COR-L47 (cell line): ENCODE measurements at regions not wholly inside any gene's neighbourhood (a gene's known extent, or its start where the extent isn't known, plus 50 kb on each side); places are given as distances from the start of the nearest gene placed in this dataset.

Experiments
- DNase-seq: peaks from one replicate; lab custom pipeline; 2025; lab: John Stamatoyannopoulos, UW

- no peak for DNase-seq
Measured at GRCh38 chr13:47337781-47338507, 441.1 kb upstream of the HTR2A start.

DNA sequence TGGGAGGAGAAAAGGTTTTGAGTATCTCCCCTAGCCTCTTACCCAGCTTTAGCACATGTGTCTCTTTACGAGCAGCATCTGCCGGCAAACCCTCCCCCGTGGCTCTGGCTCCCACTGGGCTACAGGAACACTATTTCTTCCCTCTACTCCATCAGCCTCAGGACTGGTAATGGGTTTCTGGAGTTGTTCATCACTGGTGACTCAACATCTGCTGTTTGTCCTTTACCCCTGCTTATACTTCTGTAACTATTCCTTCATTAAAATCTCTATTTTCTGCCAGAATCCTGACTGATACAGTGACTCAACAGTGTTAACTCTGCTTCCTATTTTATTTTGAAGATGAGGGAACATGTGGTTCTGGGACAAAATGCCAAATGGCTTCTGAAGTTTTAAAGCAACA, 437.3 kb upstream of the HTR2A start:
- no peak for DNase-seq

DNA sequence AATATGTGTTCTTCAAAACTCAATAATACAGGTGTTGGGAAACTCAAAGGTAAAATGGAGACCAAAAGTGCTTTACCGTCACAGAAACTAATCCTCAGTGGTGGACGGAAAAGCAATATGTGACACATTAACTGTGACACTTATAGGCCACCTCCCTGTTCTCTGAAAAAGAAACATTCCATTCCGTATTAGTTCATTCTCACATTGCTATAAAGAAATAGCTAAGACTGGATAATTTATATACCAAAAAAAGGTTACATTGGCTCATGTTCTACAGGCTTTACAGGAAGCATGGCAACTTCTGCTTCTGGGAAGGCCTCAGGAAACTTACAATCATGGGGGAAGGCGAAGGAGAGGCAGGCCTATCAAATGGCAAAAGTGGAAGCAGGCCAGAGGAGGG, 435.3 kb upstream of the HTR2A start:
- DNase-seq = no peak

DNA sequence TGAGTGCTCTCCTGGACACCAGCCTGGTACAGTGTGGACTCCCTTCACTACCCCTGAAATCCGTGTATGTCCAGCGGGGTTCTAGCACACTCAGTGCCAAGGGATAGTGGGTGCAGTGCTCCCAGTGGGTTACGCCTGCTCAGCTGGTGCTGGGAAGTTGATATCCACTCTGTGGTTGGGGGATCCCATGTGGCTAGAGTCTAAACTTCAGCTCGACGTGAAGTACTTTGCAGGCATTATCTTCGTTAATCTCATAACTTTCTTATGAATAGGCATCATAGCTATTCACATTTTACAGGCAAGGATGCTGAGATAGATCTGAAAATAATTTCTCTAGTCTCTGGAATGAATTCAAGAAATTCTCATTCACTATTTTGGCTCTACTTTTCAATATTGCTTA, 433.2 kb upstream of the HTR2A start:
- DNase-seq = no peak

GRCh38 chr13:47327861-47328260, 431.0 kb upstream of the HTR2A start:
- no peak for DNase-seq

- DNase-seq = no peak
Measured at GRCh38 chr13:47326061-47326460, 429.2 kb upstream of the HTR2A start.

- no peak for DNase-seq
Measured at GRCh38 chr13:47317356-47317755, 420.5 kb upstream of the HTR2A start.

DNA sequence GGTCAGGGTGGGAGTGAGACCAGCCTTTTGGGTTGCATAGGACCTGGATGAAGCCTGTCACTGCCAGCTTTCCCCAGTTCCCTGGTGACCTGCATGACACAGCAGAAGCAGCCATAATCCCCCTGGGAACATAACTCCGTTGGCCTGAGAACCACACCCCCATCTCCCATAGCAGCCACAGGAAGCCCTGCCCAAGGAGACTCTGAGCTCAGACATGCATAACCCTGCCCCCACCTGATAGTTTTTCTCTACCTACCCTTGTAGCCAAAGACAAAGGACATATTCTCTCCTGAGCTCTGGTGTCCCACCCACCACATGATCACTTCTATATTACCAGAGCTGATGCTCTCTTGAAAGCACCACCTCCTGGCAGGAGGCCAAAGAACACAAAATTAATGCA, 413.5 kb upstream of the HTR2A start:
- DNase-seq = no peak

GRCh38 chr13:47306991-47307390, 410.1 kb upstream of the HTR2A start:
- DNase-seq = no peak

- no peak for DNase-seq
Measured at GRCh38 chr13:47303626-47304025, 406.8 kb upstream of the HTR2A start.

DNA sequence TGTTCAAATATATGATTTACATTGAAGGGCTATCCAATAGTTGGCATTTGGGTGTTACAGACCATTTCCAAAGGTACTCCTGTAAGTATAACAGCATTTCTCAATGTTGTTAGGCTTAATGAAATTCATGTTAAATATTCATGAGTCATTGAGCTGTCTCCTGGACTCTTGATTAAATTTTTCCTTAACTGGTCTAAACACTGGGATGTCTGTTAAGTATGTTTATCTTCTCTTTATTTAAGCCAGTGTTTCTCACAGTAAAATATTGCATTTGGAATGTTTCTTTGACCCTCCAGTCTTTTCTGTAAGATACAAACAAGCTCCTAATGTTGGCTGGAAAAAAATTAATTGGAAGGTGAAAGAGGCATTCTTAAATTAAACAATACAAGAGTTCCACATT, 402.5 kb upstream of the HTR2A start:
- DNase-seq = no peak

- DNase-seq = no peak
Measured at GRCh38 chr13:47298506-47298905, 401.7 kb upstream of the HTR2A start.

DNA sequence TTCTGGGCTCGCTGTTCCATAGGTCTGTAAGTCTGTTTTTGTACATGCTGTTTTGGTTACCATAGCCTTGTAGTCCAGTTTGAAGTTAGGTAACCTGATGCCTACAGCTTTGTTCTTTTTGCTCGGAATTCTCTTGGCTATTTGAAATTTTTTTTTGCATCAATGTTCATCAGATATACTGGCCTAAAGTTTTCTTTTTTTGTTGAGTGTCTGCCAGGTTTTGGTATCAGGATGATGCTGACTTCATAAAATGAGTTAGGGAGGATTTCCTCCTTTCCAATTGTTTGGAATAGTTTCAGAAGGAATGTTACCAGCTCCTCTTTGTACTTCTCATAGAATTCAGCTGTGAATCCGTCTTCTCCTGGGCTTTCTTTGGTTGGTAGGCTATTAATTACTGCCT, 397.8 kb upstream of the HTR2A start:
- DNase-seq = no peak

DNA sequence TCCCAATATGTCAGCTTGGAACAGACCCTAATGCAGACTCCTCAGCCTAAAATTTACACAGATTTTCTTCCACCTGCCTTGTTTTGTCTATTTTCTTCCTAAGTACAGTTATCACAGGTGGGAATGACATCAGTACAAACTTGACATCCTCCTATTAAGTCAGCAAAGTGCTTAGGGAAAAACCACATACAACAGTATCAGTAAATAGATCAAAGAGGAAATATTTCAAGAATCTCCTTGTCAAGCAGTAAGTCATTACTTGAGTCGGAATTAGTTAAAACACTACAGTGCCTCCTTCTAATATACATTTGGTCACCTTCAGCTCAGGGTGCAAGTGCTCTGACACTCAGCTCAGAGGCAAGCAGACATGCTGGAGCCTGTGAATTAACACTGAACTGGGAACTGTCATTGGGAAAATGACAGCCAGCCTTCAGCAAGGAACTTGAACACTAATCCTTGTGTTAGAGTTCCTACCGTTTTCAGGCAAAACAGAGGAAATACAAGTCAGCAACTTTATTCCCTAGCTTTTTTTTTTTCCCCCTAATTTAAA, 394.3 kb upstream of the HTR2A start:
- DNase-seq = no peak

- no peak for DNase-seq
Measured at GRCh38 chr13:47289567-47289966, 392.7 kb upstream of the HTR2A start.

- DNase-seq = no peak
Measured at GRCh38 chr13:47288546-47288945, 391.7 kb upstream of the HTR2A start.

DNA sequence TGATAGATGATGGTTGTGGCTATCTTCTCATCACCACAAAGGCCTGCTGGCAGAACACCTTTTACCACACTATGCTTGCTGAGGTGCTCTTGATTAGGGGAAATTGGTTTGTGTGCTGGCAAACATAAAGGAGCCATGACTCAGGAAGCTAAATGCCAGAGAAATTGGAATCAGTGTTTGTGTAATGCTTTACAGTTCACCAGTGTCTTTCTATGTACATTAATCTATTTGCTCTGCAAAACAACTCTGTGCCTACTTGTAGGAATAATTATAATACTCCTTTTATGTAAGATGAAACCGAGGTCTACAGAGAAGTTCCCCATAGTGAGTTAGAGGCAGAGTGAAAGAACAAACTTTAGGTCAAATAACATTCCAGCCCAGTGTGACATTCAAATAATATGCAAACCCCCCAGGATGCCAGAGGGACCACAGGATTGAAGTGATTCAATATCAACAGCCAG, 390.5 kb upstream of the HTR2A start:
- DNase-seq = no peak

DNA sequence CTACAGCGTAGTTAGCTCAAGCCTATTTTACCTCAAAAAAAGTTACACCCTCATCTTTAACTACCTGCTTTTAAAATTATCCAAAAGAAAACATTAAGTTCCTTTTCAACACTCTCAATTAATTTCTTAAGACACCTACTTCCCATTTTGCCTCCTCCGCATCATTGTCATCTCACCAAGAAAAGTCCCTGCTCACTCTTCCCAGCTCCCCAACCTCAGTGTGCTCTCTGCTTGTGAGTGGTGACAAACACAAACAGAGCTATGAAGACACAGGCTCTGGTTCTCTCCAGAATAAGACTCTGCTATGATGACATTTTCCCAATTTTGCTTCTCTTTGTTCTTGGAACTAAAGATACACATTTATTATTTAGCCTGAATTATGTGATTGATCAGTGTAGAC, 385.1 kb upstream of the HTR2A start:
- DNase-seq = no peak

- no peak for DNase-seq
Measured at GRCh38 chr13:47279920-47280319, 383.1 kb upstream of the HTR2A start.

DNA sequence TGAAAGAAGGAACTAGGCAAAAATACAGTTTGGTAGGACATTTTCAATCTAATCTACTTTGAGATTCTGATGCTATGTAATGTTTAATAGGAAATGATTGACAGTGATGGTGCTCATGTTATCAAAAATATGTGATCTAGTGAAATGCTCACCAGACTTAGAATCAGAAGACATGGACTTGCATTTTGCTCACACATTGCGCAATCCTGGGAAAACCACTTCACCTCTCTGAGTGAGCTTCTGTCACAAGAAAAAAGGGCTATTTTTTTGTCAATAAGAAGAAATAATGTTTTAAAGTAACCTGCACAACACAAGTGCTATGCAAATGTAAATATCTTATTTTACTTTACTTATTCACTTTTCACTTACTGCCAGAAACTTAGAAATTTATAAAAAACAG, 380.9 kb upstream of the HTR2A start:
- DNase-seq = no peak

DNA sequence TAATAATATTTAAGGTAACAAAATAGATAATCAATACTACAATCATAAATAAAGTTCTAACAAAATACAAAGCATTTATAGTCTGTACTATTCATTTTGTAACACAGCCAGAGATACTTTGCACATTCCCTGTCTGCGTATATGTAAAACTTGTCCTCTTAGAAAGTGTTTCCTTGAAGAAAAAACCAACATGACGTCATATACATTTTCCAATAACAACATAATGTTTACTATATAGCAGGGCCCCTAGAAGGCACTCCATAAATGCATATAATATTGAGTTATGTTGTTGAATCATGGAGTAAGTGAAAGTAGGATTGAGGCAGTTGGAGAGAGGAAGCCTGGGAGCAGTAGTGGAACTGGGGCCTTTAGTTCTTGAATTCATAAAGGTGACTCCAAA, 371.4 kb upstream of the HTR2A start:
- no peak for DNase-seq

GRCh38 chr13:47258384-47258783, 361.5 kb upstream of the HTR2A start:
- DNase-seq = no peak

GRCh38 chr13:47256618-47257017, 359.8 kb upstream of the HTR2A start:
- no peak for DNase-seq

GRCh38 chr13:47252627-47253026, 355.8 kb upstream of the HTR2A start:
- DNase-seq = no peak
